ENCODE measurements at regions not wholly inside any gene's neighbourhood (a gene's known extent, or its start where the extent isn't known, plus 50 kb on each side); places are given as distances from the start of the nearest gene placed in this dataset.
A peak's percentile ranks its signal among the peaks of the same experiment; 100 is the strongest.

DNA sequence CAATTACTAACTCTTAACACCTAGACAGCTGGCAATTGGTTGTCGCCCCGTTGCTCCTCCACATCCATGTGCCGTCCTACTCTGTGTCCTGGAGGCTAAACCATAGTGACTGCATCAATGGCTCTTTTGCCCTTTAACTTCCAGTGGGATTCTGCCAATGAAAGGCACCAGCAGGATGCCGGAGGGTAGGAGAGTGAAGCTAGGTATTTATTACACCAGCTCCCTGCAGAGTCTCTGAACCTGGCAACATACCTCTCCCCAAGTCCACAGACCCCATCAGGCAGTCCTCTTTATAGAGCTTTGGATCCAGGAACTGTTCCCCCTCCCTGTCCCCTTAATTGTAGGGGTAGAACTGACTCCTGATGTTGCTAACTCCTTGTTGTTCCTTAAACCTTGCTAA, 426.8 kb downstream of the HNRNPD start:
- no peak for DNase-seq (ENCODE audit: low read depth)

DNA sequence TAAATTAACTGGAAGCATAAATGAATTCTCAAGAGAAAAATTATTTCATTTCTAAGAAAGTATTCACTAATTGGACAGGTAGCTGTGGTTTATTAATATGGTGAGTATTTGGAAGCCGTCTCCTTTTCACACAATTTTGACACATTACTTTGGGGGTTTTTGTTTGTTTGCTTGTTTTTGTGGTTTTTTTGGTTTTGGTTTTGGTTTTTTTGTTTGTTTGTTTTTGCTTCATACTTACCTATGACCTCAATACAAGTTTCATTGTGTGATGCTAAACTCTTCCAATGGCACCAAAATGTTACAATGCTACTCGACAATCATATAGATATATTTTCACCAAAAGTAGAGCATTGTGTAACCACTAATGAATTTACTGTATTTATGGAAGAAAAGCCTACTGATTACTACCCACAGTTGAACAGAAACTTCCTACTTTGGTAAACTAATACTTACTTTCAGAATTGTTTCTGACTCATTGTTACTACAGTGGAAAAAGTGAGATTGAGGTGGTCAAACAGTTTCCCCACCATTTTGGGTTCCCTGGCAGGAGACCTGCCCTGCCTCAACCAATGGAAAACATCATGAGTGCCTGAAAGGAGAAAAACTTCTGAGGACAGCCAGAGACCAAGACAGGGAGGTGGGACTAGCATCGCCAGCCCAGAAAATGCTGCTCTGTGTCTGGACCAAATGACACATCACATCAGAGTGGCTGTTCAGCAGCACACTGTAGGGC, 443.1 kb downstream of the HNRNPD start:
- no peak for DNase-seq (ENCODE audit: low read depth)

DNA sequence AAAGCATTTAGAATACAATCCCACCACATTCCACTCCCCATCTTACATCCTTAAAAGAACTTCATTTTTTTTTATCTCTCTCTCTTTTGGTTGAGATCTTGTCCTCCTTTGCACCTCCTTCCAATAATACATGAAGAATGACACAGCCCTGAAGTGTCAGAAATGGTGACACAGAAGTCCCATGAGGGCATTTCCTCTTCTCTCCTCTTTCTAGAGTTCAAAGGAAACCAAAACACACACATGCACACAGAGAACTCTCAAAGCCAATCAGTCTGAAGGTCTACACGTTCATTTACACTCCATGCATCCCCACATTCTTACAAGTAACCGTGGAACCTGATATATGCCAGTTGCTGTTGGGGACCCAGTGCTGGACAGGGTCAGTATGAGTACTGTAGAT, 450.7 kb downstream of the HNRNPD start:
- no peak for DNase-seq (ENCODE audit: low read depth)

DNA sequence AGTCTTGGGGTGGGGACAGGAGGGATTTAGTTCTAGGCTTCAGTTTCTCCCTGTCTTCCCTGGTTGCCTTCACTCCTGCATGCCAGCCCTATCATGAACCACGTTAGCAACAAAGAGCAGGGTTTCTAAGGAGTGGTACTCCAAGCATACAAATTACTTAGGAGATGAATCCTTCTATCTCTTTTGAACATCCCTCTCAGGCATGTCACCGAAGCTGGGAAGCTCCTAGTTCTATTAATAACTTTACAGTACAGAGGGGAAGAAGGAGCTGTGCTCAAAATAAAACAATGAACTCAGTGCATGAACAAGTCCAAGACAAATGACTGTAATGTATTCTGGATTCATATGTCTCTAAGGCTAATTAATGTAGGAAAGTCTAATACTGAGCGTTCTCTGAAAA, 450.6 kb upstream of the RASGEF1B start:
- DNase-seq (ENCODE audit: low read depth), result no peak

DNA sequence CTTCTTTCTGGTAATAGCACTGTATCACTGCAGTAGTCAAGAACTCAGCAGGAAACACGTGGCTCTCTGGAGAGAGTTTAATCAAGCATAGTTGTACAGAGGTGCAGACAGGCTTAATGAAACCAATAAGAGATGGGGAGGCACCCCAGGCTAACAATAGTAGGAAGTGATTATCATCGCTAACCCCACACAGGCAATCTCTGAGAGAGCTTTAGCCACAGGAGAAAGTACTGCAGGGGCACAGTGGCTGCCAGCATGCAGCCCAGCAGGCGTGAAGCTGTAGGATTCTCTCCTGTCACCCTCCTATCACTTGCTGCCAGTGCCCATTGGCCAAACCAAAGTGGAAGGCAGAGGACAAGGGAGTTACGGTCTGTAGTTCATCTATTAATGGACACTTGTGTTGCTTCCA, 450.0 kb upstream of the RASGEF1B start:
- no peak for DNase-seq (ENCODE audit: low read depth)

DNA sequence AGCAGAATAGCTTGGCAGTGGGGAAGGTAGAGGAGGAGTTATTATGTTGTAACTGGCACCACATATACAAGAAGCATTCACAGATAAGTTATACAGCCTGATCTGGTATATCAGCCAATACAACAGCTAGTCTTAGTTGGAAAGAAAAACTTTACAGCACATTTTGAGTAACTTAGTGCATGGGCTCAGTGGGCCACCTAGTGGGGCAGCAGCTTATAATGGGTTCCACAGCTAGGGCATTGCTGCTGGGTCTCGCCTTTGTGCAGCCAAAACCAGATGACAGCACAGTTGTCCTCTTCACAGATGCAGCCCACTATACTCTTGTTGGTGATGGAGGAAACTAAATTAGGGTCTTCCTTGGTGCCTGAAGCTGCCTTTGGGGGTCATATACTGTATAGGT, 448.1 kb upstream of the RASGEF1B start:
- DNase-seq (ENCODE audit: low read depth), result no peak

DNA sequence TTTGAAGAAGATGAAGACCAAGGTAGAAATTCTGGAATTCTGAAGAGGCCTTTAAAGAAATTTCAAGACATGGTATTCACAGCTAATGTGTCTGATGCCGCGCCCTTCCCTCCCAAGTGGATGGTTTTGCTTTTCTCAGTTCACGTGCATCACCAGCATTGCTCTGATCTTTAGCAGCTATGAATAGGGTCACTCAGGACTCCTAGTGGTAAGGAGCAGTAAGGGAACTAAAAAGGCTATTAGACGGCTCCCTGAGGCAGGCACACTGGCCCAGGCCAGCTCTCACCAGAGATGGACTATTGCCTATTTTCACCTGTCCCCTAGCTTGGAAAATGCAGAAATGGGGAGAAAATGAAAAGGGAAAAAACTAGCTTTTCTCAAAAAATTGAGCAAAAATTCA, 447.5 kb upstream of the RASGEF1B start:
- DNase-seq (ENCODE audit: low read depth), result no peak

DNA sequence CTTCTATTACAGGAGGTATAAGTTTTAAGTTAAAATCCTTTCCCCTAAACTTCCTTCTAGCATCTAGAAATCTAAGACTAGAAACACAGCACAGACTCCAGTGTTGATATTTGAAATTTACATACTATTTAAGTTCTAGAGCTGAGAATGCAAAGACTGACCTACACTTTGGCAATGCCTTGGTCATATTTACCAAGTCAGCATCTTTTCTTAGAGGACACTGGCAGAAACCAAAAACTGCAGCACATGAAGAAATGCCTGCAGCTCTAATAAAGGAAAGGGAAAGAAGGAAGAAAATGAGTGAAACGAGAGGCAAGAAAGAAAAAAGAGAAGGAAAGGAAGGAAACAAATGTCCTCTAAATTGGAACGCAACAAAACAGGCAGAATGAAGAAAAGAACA, 443.7 kb upstream of the RASGEF1B start:
- no peak for DNase-seq (ENCODE audit: low read depth)

DNA sequence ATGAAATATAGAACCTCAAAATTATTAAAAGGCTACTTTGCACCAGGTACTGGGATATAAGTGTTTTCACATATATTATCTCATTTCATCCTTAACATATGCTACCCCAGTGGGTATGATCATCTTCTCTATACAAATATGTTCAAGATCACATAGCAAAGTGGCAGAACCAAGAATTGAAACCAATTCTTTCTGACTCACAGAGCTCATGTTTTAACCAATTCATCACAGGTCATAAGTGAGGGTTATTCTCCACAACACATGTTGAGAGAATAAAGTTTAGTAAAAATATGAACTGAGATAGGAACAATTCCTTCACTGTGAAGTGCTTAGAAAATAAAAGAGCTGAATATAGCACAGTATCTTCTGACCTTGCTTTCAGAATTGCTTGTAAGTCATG, 442.9 kb upstream of the RASGEF1B start:
- no peak for DNase-seq (ENCODE audit: low read depth)

DNA sequence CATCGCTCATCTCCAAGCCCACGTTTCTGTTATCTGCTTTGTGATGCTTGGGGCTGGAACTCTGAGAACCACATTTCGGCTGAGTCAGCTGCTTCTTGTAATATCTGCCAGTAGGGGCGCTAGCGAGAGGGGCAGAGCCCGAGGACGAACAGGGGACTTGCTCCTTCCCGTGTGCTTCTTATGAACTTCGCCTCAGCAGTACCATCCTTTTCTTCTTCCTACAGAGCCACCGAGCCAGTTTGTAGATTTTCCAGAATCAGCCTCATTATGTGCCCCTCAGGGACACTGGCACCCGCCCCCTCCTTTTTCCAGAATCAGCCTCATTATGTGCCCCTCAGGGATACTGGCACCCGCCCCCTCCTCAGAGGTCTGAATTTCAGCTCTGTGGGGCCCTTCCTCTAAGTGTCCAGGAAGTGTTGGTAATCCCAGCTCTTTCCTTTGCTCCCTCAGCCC, 441.7 kb upstream of the RASGEF1B start:
- peak; percentile 7 for DNase-seq (ENCODE audit: low read depth)

DNA sequence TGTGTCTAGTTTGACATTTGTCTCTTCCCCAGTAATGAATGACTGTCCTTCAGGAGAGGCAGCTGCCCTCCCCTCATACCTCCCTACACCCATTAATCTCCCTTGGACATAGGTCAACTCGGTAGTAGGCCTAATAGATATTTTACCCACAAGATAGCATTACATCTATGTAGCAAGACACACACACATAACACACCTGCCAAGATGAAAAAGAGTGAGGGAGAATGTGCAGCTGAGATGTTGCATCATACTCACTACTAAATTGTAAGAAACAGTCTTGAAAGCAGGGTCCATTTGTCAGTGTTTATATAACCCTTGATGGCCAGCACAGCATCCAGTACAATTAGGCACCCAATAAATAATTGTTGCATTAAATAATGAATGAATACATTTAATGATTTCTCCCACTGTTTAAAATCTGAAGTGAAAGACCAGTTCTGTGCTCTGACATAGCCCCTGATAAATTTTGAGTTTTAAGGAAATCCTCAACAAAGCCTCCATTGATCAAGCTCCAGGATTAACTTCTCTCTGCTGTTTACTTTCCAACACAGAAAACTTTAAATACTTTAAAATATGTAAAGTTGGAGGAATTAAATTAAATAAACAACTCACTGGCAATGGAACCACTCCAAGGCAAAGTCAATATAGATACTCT, 440.8 kb upstream of the RASGEF1B start:
- DNase-seq (ENCODE audit: low read depth), result no peak

DNA sequence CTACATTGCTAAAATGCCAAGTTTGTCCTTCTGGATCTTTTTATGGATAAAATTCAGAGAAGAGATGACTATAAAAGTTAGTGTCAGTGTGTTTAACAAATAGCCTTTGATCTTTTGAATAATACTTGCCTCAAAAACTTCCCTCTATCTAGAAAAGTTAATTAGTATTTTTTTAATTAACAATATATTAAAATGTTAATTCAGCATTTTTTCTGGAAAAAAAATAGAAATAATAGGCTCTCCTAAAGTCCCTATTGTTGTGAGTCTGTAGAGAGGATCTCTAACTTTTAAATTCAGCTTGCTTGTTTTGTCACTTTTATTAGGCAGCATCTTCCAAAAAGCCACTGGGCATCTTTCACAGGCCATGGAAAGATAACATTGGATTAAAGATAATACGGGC, 435.2 kb upstream of the RASGEF1B start:
- no peak for DNase-seq (ENCODE audit: low read depth)

DNA sequence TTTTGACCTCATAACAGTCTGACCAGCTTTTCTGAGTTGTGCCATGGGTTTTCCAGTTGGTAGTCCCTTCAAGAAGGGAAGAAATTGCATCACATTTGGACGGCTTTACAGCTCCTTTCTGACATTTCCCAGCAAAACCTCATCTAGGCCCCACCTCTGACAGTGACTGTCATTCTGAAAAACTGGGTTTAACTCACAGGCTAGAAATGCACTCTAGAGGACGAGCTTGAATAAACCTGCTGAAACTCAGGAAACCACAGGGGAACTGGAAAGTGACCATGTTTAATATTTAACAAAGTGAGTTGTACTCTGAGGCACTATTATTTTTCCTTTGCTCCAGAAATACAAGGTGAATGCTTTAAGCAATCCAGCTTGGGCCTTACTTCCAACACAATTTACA, 434.3 kb upstream of the RASGEF1B start:
- DNase-seq (ENCODE audit: low read depth), result no peak

DNA sequence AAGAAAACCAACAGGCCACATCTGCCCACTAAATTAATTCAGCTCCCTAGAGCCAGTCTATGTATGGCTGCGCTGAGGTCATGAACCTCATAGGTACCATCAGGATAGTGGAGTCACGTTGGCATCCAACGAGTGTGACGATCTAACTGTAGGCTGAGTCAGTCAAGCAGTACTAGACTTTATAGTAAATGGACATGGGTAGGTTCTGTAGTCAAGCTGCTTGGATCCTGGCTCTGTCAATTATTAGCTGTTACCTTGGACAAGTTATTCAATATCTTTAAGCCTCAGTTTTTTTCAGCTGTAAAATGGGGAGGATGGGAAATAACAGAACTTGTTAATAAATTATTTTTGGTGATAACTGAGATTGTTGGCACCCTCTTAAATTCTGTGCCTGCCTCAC, 432.4 kb upstream of the RASGEF1B start:
- DNase-seq (ENCODE audit: low read depth), result no peak

DNA sequence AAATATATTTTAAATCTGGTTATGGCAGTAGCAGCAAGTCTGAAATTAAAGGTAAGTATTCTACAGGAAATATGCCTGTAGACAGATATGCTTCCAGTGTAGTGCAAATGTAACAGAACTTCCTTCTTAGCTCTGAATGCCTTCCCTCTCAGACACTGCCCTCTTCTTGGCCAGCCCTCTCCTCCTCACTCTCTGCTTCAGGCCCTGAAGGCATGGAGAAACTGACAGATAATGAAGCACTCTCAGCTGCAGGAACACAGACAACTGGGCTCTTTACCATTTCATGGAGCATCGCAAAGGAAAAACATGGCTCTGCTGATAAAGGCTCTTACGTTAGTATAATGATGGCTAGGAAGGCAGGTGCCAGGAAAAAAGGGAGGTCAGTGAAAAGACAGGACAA, 431.5 kb upstream of the RASGEF1B start:
- no peak for DNase-seq (ENCODE audit: low read depth)

DNA sequence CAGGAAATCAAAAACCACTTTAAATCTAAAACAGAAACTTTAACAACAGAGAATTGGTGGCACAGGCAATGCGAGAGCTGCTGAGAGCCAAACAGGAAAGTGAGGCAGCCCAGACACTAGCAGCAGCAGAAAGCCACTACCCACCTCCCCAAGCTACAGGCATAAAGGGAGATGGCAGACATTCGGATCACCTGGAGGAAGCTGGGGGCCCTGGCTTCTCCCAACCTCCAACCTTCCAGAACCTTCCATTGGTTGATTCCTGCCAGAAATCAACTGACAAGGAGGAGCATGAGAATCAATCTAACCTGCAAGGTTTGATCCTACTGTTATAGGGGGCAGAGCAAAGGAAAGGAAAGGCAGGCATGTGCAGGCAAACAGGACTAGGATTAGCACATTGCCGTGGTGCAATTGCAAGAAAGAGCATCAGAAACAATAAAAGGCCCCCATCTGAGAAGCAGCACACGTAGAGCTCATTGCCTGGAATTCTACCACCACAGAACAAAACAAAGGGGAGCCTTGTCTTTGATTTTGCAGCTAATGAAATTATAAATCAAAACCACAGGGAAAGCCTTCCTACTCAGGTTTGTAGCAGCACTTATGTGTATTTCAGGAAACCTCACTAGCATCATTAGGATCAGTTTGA, 427.3 kb upstream of the RASGEF1B start:
- DNase-seq (ENCODE audit: low read depth), result no peak

DNA sequence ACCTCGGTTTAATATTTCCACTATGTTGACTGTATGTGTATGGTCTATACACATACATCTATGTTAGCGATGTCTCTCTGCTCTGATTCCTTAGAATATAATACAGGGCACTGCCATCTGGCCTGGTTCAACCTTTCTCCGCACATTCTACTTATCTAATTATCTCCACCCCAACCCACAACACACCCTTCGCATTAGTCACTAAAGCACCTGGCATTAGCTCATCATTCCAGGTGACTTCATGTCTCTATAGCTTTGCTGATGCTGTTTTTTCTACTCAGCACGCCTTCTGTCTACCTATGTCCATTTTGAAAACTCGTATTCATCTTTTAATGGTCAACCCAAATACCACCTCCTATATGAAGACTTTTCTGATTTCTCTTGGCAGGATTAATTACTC, 425.2 kb upstream of the RASGEF1B start:
- no peak for DNase-seq (ENCODE audit: low read depth)

DNA sequence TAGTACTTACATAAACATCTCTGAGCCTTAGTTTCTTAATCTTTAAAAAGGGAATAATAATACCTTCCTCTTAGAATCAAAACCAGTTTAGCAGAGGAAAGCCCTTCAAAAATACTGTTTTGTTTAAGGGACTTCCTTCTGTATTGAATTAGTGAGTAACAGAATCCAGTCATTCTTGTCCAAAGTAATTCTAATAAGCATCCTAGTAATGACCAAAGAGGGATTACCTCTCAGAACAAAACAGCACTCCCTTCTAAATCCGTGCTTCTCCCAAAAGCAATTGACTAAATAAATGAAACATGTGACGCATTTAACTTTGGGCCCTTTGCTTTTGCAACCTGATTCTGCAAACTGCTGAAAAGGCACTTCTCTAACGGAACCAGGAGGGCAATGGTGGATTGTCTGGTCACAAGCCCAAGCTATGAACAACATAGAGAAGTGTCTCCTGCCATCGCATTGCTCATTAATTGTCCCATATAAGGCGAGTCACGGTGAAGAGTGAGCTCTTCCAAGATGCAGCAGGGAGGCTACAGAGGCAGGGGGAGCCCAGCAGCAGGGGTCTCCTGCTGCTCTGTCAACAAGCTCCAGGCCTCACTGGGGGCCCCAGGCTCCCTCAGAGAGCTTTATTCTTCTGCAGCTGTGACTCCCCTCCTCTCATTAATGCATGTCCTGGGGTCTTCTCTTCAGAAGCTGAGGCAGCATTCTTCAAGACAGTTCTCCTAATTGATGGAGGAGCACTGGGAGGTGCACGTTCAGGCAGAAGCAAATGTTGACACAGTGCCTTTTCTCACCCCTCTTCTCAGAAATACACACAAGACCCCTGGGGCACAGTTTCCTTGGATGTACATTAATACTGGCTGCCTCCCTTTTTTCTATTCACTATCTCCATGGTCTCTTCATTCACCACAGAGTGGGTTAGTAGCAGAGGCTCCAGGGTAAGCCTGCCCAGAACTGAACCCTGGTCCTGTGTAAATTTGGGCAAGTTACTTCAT, 419.6 kb upstream of the RASGEF1B start:
- DNase-seq (ENCODE audit: low read depth), result no peak

DNA sequence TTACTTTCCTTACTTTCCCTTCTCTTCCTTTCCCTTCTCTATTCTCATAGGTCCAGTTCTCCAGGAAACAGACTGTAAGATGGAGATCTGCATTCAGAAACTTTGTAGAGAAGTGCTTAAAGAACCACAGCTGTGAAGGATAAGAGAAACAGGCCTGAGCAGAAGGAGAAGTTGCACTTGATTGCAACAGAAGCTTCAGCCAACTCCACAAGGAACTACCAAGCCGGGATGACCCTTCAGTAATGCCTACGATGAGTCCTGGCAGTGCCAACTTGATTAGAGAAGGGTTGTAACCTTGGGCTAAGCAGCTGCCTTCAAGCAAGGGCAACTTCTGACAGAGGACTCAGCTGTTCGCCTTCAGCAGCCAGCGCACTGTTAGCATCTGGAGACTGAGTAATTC, 413.3 kb upstream of the RASGEF1B start:
- DNase-seq (ENCODE audit: low read depth), result no peak

DNA sequence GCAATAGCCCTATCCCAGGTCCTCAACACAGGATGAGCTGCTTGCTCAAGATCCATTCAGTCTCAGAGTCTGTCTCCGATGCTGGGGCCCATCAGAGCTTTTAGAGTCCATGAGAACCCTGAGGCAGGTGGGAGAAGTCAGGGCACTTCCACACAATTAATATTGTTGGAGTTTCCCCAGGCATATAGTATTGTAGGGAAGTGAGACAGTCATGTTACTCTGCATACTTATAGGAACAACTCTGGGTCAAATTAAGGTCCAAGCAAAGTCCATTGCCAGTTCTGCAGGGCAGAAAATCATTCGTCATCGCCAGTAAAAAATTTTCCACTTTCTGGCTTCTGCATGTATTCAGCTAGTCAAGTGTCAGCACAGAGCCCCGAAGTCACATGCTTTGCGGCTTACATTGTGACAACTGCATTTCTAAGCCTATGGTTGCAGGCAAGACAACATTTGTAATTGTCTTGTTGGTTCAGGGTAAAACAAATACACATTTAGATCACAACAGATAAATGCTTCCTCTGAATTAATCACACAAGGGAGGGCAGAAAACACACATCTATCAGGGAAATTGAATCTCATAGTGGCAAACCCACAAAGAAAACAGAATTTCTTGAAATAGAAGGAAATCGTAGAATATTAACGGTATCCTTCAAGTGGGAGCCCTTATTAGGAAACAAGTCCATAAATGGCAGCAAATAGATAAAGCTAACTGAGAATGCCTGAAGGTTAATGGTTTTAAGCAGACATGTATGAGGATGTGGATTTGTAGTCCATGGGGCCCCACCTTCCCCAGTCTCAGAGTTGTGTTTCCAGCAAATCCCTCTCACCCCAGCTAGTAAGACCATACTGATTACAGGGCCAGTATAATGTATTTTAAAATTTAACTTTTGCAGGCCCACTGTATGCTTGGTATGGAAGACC, 412.1 kb upstream of the RASGEF1B start:
- DNase-seq (ENCODE audit: low read depth), result no peak

DNA sequence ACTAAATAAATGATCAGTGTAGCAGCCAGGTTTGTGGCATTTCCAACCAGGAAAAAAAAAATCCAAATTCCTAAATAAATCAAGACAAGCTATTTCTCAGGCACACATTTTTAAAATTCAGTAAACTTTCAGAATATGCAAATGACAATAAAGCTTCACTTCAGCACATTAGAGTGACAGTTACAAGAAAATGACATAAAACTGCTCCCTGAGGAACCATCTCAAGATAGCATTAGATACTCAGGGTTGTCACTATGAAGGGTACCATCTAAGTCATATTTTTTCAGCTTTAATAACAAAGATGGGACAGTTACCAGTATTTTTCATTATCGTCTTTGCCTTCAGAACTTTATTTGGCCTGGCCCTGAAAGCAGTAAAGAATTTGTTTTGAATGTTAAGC, 411.3 kb upstream of the RASGEF1B start:
- DNase-seq (ENCODE audit: low read depth), result no peak

Measured in T-helper 22 cell (primary cell).